Glutamatergic neuron (in vitro differentiated cells): ENCODE measurements at regions not wholly inside any gene's neighbourhood (a gene's known extent, or its start where the extent isn't known, plus 50 kb on each side); places are given as distances from the start of the nearest gene placed in this dataset.

Experiments used
- DNase-seq: peaks from one replicate; pipeline ENCODE4 v3.0.0; 2022
- H3K27ac Mint-ChIP-seq: one replicate; pipeline ENCODE4 v1.8.0; 2020; ENCODE audit warnings: mild to moderate bottlenecking, mixed read lengths, inconsistent platforms; ENCODE audit not compliant: unreplicated experiment
- H3K27me3 Mint-ChIP-seq: one replicate; pipeline ENCODE4 v1.8.0; 2020; ENCODE audit warnings: mild to moderate bottlenecking, moderate library complexity, mixed read lengths, inconsistent platforms; ENCODE audit not compliant: unreplicated experiment
- H3K36me3 Mint-ChIP-seq: one replicate; pipeline ENCODE4 v1.8.0; 2020; ENCODE audit warnings: mild to moderate bottlenecking, mixed read lengths, inconsistent platforms; ENCODE audit not compliant: unreplicated experiment
- H3K4me1 Mint-ChIP-seq: one replicate; pipeline ENCODE4 v1.8.0; 2020; ENCODE audit warnings: mild to moderate bottlenecking, low read depth, mixed read lengths, inconsistent platforms; ENCODE audit not compliant: unreplicated experiment
- H3K4me3 Mint-ChIP-seq: one replicate; pipeline ENCODE4 v1.8.0; 2020; ENCODE audit warnings: mild to moderate bottlenecking, mixed read lengths, inconsistent platforms; ENCODE audit not compliant: unreplicated experiment
- H3K9me3 Mint-ChIP-seq: one replicate; pipeline ENCODE4 v1.8.0; 2020; ENCODE audit warnings: mild to moderate bottlenecking, moderate library complexity, mixed read lengths, inconsistent platforms; ENCODE audit not compliant: unreplicated experiment
- TF ChIP-seq, protein P1 (sequence below): fragments of 200-600 bp; sonication (generic); IDR thresholded peaks from one replicate; pipeline ENCODE4 v1.5.0; 2021; ENCODE audit not compliant: partially characterized antibody, unreplicated experiment

DNA sequence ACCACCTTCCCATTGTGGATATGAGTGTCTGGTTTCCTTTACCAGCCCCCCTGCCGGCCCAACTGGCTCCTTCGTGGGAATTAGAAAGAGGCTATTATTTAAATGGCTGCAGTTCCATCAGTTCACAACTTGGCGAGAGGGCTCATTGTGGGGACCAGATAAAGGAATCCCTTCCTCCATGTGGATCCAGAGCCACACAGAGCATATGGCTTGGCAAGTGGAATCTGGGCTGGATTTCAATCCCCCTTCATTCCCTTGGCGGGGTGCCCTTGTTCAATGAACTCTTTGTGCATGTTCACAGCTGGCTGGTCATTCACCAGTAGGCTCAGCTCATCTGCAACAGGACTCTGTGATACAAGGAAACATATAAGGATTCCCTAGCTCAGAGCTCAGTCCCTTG is 140.6 kb downstream of the OPN5 start:
- H3K36me3 Mint-ChIP-seq = no peaks in the 10 kb centered on the region
- no peak overlapping the region for H3K27ac Mint-ChIP-seq
- DNase-seq = no peak
- TF ChIP-seq, protein P1, sequence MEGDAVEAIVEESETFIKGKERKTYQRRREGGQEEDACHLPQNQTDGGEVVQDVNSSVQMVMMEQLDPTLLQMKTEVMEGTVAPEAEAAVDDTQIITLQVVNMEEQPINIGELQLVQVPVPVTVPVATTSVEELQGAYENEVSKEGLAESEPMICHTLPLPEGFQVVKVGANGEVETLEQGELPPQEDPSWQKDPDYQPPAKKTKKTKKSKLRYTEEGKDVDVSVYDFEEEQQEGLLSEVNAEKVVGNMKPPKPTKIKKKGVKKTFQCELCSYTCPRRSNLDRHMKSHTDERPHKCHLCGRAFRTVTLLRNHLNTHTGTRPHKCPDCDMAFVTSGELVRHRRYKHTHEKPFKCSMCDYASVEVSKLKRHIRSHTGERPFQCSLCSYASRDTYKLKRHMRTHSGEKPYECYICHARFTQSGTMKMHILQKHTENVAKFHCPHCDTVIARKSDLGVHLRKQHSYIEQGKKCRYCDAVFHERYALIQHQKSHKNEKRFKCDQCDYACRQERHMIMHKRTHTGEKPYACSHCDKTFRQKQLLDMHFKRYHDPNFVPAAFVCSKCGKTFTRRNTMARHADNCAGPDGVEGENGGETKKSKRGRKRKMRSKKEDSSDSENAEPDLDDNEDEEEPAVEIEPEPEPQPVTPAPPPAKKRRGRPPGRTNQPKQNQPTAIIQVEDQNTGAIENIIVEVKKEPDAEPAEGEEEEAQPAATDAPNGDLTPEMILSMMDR = no peak
- no peak overlapping the region for H3K4me3 Mint-ChIP-seq
- peaks cover 2% of the 10 kb centered on the region for H3K4me1 Mint-ChIP-seq
- H3K27me3 Mint-ChIP-seq = peaks cover 4% of the 10 kb centered on the region
- no peaks in the 10 kb centered on the region for H3K9me3 Mint-ChIP-seq

DNA sequence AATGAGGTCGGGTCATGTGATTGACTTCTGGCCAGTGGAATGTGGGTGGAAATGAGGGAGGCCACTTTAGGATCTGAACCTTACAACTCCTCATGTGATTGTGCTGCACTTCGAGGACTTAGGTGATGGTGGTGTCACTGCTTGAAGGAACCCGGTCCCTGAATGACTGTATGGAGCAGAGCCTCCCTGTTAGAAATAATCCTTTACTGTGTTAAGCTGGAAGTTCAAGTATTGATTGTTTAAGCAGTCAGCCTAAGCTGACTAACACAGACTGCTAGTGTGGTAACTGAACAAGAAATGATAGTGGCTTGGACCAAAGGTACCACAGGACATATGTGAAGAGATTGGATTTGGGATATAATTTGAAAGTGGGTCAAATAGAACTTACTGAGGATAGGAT is 138.0 kb downstream of the OPN5 start:
- Mint-ChIP-seq H3K27me3 (peaks cover 4% of the 10 kb centered on the region), H3K4me3 (no peak overlapping the region), H3K9me3 (no peaks in the 10 kb centered on the region)

GRCh38 chr6:47917811-47918210 is 136.0 kb downstream of the OPN5 start:
- no peak overlapping the region for H3K27ac Mint-ChIP-seq
- peaks cover 3% of the 10 kb centered on the region for H3K27me3 Mint-ChIP-seq
- DNase-seq = no peak
- H3K36me3 Mint-ChIP-seq = no peaks in the 10 kb centered on the region
- no peak overlapping the region for H3K4me3 Mint-ChIP-seq
- no peaks in the 10 kb centered on the region for H3K9me3 Mint-ChIP-seq
- peaks cover 2% of the 10 kb centered on the region for H3K4me1 Mint-ChIP-seq
- TF ChIP-seq, protein P1 = no peak

More for the DNA sequence above, 138.0 kb downstream of the OPN5 start:
- H3K4me1 Mint-ChIP-seq = peaks cover 2% of the 10 kb centered on the region
- no peak for DNase-seq
- H3K27ac Mint-ChIP-seq = no peak overlapping the region
- TF ChIP-seq, protein P1 = no peak
- H3K36me3 Mint-ChIP-seq = no peaks in the 10 kb centered on the region

GRCh38 chr6:47917202-47917601 is 135.4 kb downstream of the OPN5 start:
- Mint-ChIP-seq H3K4me3 (no peak overlapping the region), H3K9me3 (no peaks in the 10 kb centered on the region), H3K27me3 (peaks cover 2% of the 10 kb centered on the region), H3K27ac (no peak overlapping the region), H3K36me3 (no peaks in the 10 kb centered on the region), H3K4me1 (peaks cover 2% of the 10 kb centered on the region)
- DNase-seq = no peak
- TF ChIP-seq, protein P1 = no peak

DNA sequence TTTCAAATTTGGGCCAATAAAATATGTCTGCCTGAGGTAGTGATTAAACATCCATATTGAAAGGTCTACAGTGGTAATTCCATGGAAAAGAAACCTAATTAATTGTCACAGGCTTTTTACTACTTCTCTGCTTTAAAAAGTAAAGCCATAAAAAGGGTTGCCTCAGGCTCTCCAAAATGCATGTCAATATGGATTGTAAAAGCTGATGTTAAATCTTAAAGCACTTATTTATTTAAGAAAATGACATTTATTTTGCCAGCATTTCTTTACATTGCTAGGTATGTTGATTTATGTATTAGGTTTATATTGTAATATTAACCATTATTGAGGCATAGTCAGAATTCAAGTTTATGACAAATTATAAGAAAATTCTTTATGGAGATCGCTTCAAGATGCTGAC is 133.2 kb downstream of the OPN5 start:
- H3K27me3 Mint-ChIP-seq = peaks cover 2% of the 10 kb centered on the region
- no peaks in the 10 kb centered on the region for H3K36me3 Mint-ChIP-seq
- no peak overlapping the region for H3K27ac Mint-ChIP-seq
- TF ChIP-seq, protein P1 = no peak
- no peaks in the 10 kb centered on the region for H3K9me3 Mint-ChIP-seq
- DNase-seq = no peak
- peaks cover 2% of the 10 kb centered on the region for H3K4me1 Mint-ChIP-seq
- no peak overlapping the region for H3K4me3 Mint-ChIP-seq
